ENCODE measurements at regions not wholly inside any gene's neighbourhood (a gene's known extent, or its start where the extent isn't known, plus 50 kb on each side); places are given as distances from the start of the nearest gene placed in this dataset.
"Not testable (repeated sequence)": the region's sequence is repeated elsewhere in the genome, so short reads cannot be mapped to it uniquely, and the experiment has no call there.

- FAIRE-seq; H3K79me1 ChIP-seq (ENCODE audit: low read depth, low read length); H2BK120ac ChIP-seq (replicated peaks; ENCODE audit: low read depth, low read length); H3K4me1 ChIP-seq (replicated peaks in 1 of 4; ENCODE audit: control insufficient read depth in 3 of 4, insufficient read depth in 4 of 4, low read length in 3 of 4); H2BK20ac ChIP-seq (ENCODE audit: low read length); H2BK15ac ChIP-seq (ENCODE audit: low read length); CTCF ChIA-PET (ENCODE audit: partially characterized antibody); H3K4ac ChIP-seq (replicated peaks; ENCODE audit: insufficient read length, low read depth, low read length); H3K27me3 ChIP-seq (replicated peaks in 1 of 4; ENCODE audit: control insufficient read depth in 3 of 4, extremely low read depth in 1 of 4, insufficient read depth in 3 of 4, low read length in 3 of 4); H3K18ac ChIP-seq (ENCODE audit: extremely low read depth, low read length); H2BK12ac ChIP-seq (ENCODE audit: low read depth, low read length); H3K9me3 ChIP-seq (ENCODE audit: insufficient read depth in 2 of 2, low read depth in 1 of 2, low read length in 1 of 2); H3K23me2 ChIP-seq (ENCODE audit: low read depth, low read length); H2AK5ac ChIP-seq (ENCODE audit: low read depth, low read length); H3K56ac ChIP-seq (replicated peaks; ENCODE audit: insufficient read length, low read depth, low read length); H3K14ac ChIP-seq (ENCODE audit: insufficient read length); H3K36me3 ChIP-seq (ENCODE audit: control insufficient read depth in 2 of 4, insufficient read depth in 4 of 4, low read length in 3 of 4); H3K23ac ChIP-seq (ENCODE audit: insufficient read length); H4K20me1 ChIP-seq (replicated peaks in 1 of 2; ENCODE audit: control insufficient read depth in 1 of 2, insufficient read depth in 2 of 2, low read length in 2 of 2); H4K91ac ChIP-seq (replicated peaks; ENCODE audit: insufficient read length, low read length): not testable (repeated sequence)
- Histone ChIP-seq H3K4me2 (ENCODE audit: insufficient read depth in 1 of 2, low read depth in 2 of 2, low read length in 2 of 2) (peak overlapping the region; percentile 56 to 73), H4K8ac (ENCODE audit: extremely low read depth, insufficient read depth, low read length) (peak overlapping the region; percentile 95; the same call in 1 of the 2 replicates), H2AFZ (ENCODE audit: low read length) (peak overlapping the region; percentile 70; the same call in 1 of the 2 replicates), H3K79me2 (ENCODE audit: control insufficient read depth in 1 of 2, insufficient read depth in 2 of 2, low read length in 2 of 2) (peaks cover 2 to 37% of the 10 kb centered on the region in 2 experiments; a peak in 2 of 4 replicates), H2BK5ac (ENCODE audit: low read depth, low read length) (peak overlapping the region; percentile 88; the same call in 1 of the 2 replicates), H3K27ac (ENCODE audit: low read depth, low read length) (peak overlapping the region; percentile 77), H3K4me3 (ENCODE audit: extremely low read depth in 1 of 4, insufficient read depth in 2 of 4, low read depth in 3 of 4, low read length in 4 of 4) (peak overlapping the region; percentile 48 to 89 (median 64)), H4K5ac (ENCODE audit: insufficient read length, low read depth, low read length) (peak overlapping the region; percentile 86), H3K9ac (replicated peaks in 1 of 4; ENCODE audit: extremely low read depth in 1 of 4, low read depth in 3 of 4, low read length in 3 of 4) (peak overlapping the region in 3 of 4 experiments; percentile 60 to 91 (median 73); a peak in 6 of 7 replicates)
- peak in 1 of 2 experiments; percentile 57 for DNase-seq (ENCODE audit: low read depth in 1 of 2, low spot score in 2 of 2)
- TF ChIP-seq TAF1 (IDR thresholded peaks at IDR 0.05; ENCODE audit: low read depth, low read length) = 0 out of 2 replicates have a peak, but pooled peaks have one; percentile 9
- TF ChIP-seq YY1 (IDR thresholded peaks at IDR 0.05; ENCODE audit: low read depth, low read length) = peak; percentile 69
- 46% methylated on average over 25 of the region's 26 CpGs; no CpG with 5 or more reads in 1 of the 2 experiments for WGBS, 2 experiments (ENCODE audit: extremely low coverage in 1 of 2, insufficient coverage in 1 of 2, insufficient read length in 1 of 2, insufficient replicate concordance in 2 of 2, low coverage in 1 of 2, low lambda C conversion rate in 2 of 2, missing lambda C conversion rate in 1 of 2)
- POLR2A ChIA-PET (ENCODE audit: partially characterized antibody) = interaction anchor here (0.9 to 1.2 kb wide), 3 partner anchors 12 to 86 kb away, joined by 3 to 8 read pairs (median 3); no protein-coding TSS in a partner anchor
Measured at GRCh38 chr18:41631723-41632285, 323.2 kb upstream of the PIK3C3 start.

All from H1 (cell line).